SJSA1 (cell line): ENCODE measurements at regions not wholly inside any gene's neighbourhood (a gene's known extent, or its start where the extent isn't known, plus 50 kb on each side); places are given as distances from the start of the nearest gene placed in this dataset.

Experiments used
- DNase-seq, 2 experiments: peaks; one replicate each; pipeline ENCODE4 v3.0.0-alpha.2; 2015 to 2020; ENCODE audit warnings: low spot score in 2 of 2, low read depth in 1 of 2
- H3K27ac ChIP-seq: fragments of 250-450 bp; sonication (Bioruptor Pico); 2 replicates; pipeline ENCODE4 v1.5.1; 2020; ENCODE audit warnings: mild to moderate bottlenecking, moderate library complexity
- H3K27me3 ChIP-seq: fragments of 250-450 bp; sonication (Bioruptor Pico); replicated peaks from 2 replicates; pipeline ENCODE4 v1.5.1; 2020; ENCODE audit warnings: mild to moderate bottlenecking, moderate library complexity
- H3K36me3 ChIP-seq: fragments of 250-450 bp; sonication (Bioruptor Pico); 2 replicates; pipeline ENCODE4 v1.5.1; 2020; ENCODE audit warnings: mild to moderate bottlenecking
- H3K4me1 ChIP-seq: fragments of 250-450 bp; sonication (Bioruptor Pico); replicated peaks from 2 replicates; pipeline ENCODE4 v1.6.1; 2021; ENCODE audit warnings: mild to moderate bottlenecking
- H3K4me3 ChIP-seq: fragments of 250-450 bp; sonication (Bioruptor Pico); 2 replicates; pipeline ENCODE4 v1.5.1; 2020; ENCODE audit warnings: mild to moderate bottlenecking
- H3K9me3 ChIP-seq: fragments of 250-450 bp; sonication (Bioruptor Pico); replicated peaks from 2 replicates; pipeline ENCODE4 v1.5.1; 2020; ENCODE audit warnings: mild to moderate bottlenecking

- no peaks in the 10 kb centered on the region for H3K27me3 ChIP-seq
- no peaks in the 10 kb centered on the region for H3K9me3 ChIP-seq
- H3K36me3 ChIP-seq, result no peaks in the 10 kb centered on the region
- no peak overlapping the region for H3K4me3 ChIP-seq
- DNase-seq, result no peak
- no peaks in the 10 kb centered on the region for H3K4me1 ChIP-seq
- H3K27ac ChIP-seq, result no peak overlapping the region
Observed at GRCh38 chr16:63606778-63607177, 1515.1 kb downstream of the CDH11 start.

DNA sequence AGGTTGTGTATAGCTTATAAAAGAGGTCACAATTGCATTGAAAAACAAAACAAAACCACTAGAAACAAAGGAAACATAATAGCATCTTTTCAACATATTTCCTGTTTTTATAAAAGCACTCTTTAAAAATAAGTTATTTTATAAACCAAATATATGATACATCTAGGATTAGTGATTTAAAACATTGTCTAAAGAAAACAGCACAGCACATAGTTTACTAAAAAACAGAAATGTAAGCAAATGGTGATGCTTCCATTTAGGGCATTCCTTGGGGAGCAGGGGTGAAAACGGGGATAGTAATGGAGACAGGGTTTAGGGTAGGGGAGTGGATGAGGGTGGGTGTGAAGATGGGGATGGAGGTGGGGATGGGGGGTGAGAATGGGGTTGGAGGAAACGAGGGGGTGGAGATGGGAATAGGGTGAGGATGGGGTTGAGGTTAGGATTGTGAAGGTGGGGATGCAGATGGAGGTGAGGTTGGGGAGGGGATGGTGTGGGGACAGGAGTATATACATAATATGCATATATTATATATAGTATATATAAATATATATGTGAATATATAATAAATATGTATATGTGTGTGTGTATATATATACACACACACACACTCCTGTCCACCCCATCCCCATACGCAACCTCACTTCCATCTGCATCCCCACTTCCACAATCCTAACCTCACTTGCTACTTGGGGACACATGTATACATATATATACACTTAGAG is 1519.5 kb downstream of the CDH11 start:
- Histone ChIP-seq H3K9me3 (no peaks in the 10 kb centered on the region), H3K36me3 (no peaks in the 10 kb centered on the region), H3K27me3 (no peaks in the 10 kb centered on the region), H3K27ac (no peak overlapping the region), H3K4me3 (no peak overlapping the region), H3K4me1 (no peaks in the 10 kb centered on the region)
- no peak for DNase-seq

GRCh38 chr16:63596716-63597115 is 1525.1 kb downstream of the CDH11 start:
- H3K27ac ChIP-seq, result no peak overlapping the region
- no peaks in the 10 kb centered on the region for H3K4me1 ChIP-seq
- DNase-seq, result no peak
- H3K27me3 ChIP-seq, result no peaks in the 10 kb centered on the region
- no peaks in the 10 kb centered on the region for H3K9me3 ChIP-seq
- no peak overlapping the region for H3K4me3 ChIP-seq
- no peaks in the 10 kb centered on the region for H3K36me3 ChIP-seq

DNA sequence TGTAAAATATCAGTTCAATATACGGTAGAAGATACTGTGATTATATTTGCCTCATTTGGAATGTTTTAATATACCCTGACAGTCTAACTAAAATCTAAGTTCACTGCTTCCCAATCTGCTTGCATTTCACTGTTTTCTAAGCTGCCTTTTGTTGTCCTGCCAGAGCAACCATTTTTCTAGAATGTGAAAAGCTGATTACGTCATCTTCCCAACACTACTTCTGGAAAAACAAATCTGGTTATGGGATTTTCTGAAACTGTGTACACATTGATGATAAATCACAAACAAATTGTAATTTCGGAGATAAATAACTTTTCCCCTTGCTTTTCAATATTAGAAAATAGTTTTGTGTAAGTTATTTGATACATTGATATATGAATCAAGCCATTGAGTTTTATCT is 1529.0 kb downstream of the CDH11 start:
- Histone ChIP-seq H3K27me3 (no peaks in the 10 kb centered on the region), H3K36me3 (no peaks in the 10 kb centered on the region), H3K4me1 (no peaks in the 10 kb centered on the region), H3K9me3 (no peaks in the 10 kb centered on the region), H3K4me3 (no peak overlapping the region), H3K27ac (no peak overlapping the region)
- no peak for DNase-seq

DNA sequence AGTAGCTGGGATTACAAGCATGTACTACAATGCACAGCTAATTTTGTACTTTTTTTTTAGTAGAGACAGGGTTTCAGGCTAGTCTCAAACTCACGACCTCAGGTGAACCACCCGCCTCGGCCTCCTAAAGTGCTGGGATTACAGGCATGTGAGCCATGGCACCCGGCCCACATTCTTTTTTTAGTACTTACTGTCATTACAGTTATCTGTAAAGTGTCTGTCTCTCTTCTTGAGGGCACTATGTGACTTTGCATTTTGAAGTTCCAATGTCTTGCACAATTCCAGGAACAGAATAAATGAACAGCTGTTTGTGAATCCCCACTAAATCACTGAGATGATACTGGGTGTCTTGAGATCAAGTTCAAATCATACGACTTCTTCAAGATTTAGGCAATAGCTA is 1540.3 kb downstream of the CDH11 start:
- H3K27me3 ChIP-seq, result no peaks in the 10 kb centered on the region

GRCh38 chr16:63578791-63579190 is 1542.6 kb upstream of the CDH8 start:
- no peak for DNase-seq
- no peak overlapping the region for H3K27ac ChIP-seq
- no peaks in the 10 kb centered on the region for H3K36me3 ChIP-seq
- H3K9me3 ChIP-seq, result no peaks in the 10 kb centered on the region
- no peak overlapping the region for H3K4me3 ChIP-seq
- H3K4me1 ChIP-seq, result no peaks in the 10 kb centered on the region
- no peaks in the 10 kb centered on the region for H3K27me3 ChIP-seq

More for the DNA sequence above, 1540.3 kb downstream of the CDH11 start:
- Histone ChIP-seq H3K4me1 (no peaks in the 10 kb centered on the region), H3K9me3 (no peaks in the 10 kb centered on the region), H3K36me3 (no peaks in the 10 kb centered on the region), H3K4me3 (no peak overlapping the region), H3K27ac (no peak overlapping the region)
- no peak for DNase-seq

DNA sequence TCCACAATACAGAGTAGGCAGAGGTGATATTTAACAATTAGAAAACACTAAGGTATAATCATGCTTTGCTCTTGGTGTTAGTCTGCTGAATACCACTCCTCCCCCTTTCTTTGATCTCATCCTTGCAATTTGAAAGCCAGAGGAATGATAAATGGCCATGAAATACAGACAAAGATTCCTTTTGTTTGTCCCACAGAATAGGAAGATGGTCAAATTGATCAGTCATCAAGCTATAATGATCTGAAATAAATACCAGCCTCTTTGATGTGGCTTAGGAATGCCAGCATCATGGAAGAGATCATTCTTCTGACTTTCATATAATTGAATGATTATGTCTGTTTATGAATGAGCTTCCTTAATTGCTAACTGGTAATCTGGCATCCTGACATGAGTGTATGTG is 1541.7 kb upstream of the CDH8 start:
- Histone ChIP-seq H3K4me1 (no peaks in the 10 kb centered on the region), H3K27me3 (no peaks in the 10 kb centered on the region), H3K4me3 (no peak overlapping the region), H3K27ac (no peak overlapping the region), H3K36me3 (no peaks in the 10 kb centered on the region), H3K9me3 (no peaks in the 10 kb centered on the region)
- DNase-seq, result no peak

DNA sequence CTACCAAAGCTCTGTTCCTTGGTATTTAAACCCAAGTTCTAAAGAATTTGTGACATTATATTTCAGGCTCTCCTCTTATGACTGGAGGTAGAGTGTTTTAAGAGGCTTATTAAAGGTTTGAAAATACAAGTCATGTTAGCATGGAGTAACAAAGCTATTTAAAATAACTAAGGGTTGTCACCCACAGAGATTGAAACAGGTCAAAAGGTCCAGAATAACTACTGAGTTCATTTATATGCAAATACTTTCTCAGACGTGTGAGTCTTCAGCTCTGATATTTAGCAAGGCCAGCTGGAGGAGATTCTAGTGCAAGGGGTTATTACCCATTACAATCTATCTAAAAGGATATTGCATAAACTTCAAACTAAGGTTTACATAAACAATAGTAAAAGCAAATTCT is 1538.8 kb upstream of the CDH8 start:
- H3K27ac ChIP-seq, result no peak overlapping the region
- H3K36me3 ChIP-seq, result no peaks in the 10 kb centered on the region
- H3K4me3 ChIP-seq, result no peak overlapping the region
- DNase-seq, result no peak
- H3K27me3 ChIP-seq, result no peaks in the 10 kb centered on the region
- no peaks in the 10 kb centered on the region for H3K9me3 ChIP-seq
- no peaks in the 10 kb centered on the region for H3K4me1 ChIP-seq

GRCh38 chr16:63568164-63568563 is 1531.9 kb upstream of the CDH8 start:
- no peaks in the 10 kb centered on the region for H3K9me3 ChIP-seq
- no peak for DNase-seq
- H3K4me3 ChIP-seq, result no peak overlapping the region
- H3K27ac ChIP-seq, result no peak overlapping the region
- no peaks in the 10 kb centered on the region; the same call in 1 of the 2 replicates for H3K36me3 ChIP-seq
- H3K27me3 ChIP-seq, result no peaks in the 10 kb centered on the region
- no peaks in the 10 kb centered on the region for H3K4me1 ChIP-seq

GRCh38 chr16:63563819-63564505 is 1527.7 kb upstream of the CDH8 start:
- H3K9me3 ChIP-seq, result no peaks in the 10 kb centered on the region
- no peaks in the 10 kb centered on the region for H3K4me1 ChIP-seq
- H3K36me3 ChIP-seq, result no peaks in the 10 kb centered on the region
- no peaks in the 10 kb centered on the region for H3K27me3 ChIP-seq
- H3K4me3 ChIP-seq, result no peak overlapping the region
- no peak overlapping the region for H3K27ac ChIP-seq
- DNase-seq, result no peak

DNA sequence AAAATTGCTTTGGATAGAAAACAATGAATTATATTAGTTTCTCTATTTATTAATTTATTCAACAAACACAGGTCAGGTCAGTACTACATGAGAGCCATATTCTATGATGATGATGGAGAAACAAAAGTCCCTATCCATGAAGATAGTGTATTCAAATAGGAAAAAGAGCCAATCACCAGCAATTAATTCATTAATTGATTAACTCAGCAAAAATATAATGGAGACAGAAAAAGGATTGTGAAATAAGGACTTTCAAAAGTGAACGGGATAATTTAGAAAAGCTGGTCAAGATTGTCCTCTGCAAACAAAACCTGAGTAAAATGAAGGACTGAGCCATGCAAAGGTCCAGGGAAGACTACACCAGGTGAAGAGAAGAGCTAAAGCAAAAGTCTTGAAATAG is 1517.7 kb upstream of the CDH8 start:
- no peaks in the 10 kb centered on the region for H3K36me3 ChIP-seq

GRCh38 chr16:63539276-63539675 is 1503.0 kb upstream of the CDH8 start:
- H3K27ac ChIP-seq, result no peak overlapping the region
- no peak for DNase-seq

More for the DNA sequence above, 1517.7 kb upstream of the CDH8 start:
- no peak for DNase-seq
- H3K9me3 ChIP-seq, result no peaks in the 10 kb centered on the region
- H3K4me3 ChIP-seq, result no peak overlapping the region
- no peak overlapping the region for H3K27ac ChIP-seq
- no peaks in the 10 kb centered on the region for H3K27me3 ChIP-seq
- H3K4me1 ChIP-seq, result no peaks in the 10 kb centered on the region

DNA sequence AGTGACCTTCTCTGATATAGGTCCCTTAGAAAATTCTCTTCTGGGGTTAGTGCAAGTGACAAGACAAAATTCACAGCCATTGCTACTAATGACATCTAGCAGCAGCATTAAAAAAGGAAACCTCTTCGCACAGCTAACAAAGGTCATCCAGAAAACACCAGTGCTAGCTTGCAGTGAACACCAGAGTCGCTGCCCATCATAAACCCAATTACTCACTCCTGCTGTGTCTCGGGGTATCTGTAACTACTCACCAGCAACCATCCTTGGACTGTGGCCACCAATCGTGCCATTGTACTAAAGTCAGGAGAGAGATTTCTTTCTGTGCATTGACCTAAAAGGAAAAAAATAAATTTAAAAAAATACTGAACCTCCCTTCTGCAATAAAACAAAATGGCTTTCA is 1494.7 kb upstream of the CDH8 start:
- Histone ChIP-seq H3K9me3 (no peaks in the 10 kb centered on the region), H3K36me3 (no peaks in the 10 kb centered on the region), H3K27me3 (no peaks in the 10 kb centered on the region), H3K27ac (no peak overlapping the region), H3K4me1 (no peaks in the 10 kb centered on the region), H3K4me3 (no peak overlapping the region)
- DNase-seq, result no peak

More at GRCh38 chr16:63539276-63539675, 1503.0 kb upstream of the CDH8 start:
- H3K9me3 ChIP-seq, result no peaks in the 10 kb centered on the region
- H3K4me1 ChIP-seq, result no peaks in the 10 kb centered on the region
- no peaks in the 10 kb centered on the region for H3K27me3 ChIP-seq
- H3K36me3 ChIP-seq, result no peaks in the 10 kb centered on the region
- H3K4me3 ChIP-seq, result no peak overlapping the region

GRCh38 chr16:63530208-63530607 is 1494.0 kb upstream of the CDH8 start:
- Histone ChIP-seq H3K9me3 (no peaks in the 10 kb centered on the region), H3K36me3 (no peaks in the 10 kb centered on the region), H3K4me3 (no peak overlapping the region), H3K4me1 (no peaks in the 10 kb centered on the region), H3K27ac (no peak overlapping the region), H3K27me3 (no peaks in the 10 kb centered on the region)
- no peak for DNase-seq
